Stimulated activated CD4-positive, alpha-beta T cell treated with anti-CD3 and anti-CD28 coated beads, Interleukin-12 subunit alpha, Interleukin-12 subunit beta, amount 100 ng/mL, for 24 hours (primary cell): ENCODE measurements at regions not wholly inside any gene's neighbourhood (a gene's known extent, or its start where the extent isn't known, plus 50 kb on each side); places are given as distances from the start of the nearest gene placed in this dataset.
"Not testable (repeated sequence)": the region's sequence is repeated elsewhere in the genome, so short reads cannot be mapped to it uniquely, and the experiment has no call there.

Experiments used
- DNase-seq, 2 experiments: peaks; one replicate each; pipeline ENCODE4 v3.0.0-alpha.2; 2020; ENCODE audit warnings: low read depth in 2 of 2

DNA sequence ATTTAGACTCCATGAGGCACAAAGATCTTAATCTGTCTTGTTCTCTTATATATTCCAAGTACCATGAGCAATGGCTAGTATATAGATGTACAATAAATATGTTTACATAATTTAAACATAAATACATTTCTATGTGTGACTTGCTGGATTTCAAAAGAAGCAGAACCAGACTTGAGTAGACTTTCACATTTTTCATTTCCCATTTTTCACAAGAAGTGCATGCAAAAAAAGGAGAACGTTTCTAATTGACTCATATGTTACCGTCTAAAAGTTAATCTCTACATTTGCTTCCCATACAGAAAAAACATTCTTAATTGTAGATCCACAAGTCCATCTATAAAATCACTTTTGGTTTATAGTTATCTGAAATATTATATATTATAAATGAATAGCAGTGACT is 256.5 kb upstream of the USP15 start:
- no peak for DNase-seq

GRCh38 chr12:62005615-62006014 is 254.6 kb upstream of the USP15 start:
- no peak for DNase-seq

DNA sequence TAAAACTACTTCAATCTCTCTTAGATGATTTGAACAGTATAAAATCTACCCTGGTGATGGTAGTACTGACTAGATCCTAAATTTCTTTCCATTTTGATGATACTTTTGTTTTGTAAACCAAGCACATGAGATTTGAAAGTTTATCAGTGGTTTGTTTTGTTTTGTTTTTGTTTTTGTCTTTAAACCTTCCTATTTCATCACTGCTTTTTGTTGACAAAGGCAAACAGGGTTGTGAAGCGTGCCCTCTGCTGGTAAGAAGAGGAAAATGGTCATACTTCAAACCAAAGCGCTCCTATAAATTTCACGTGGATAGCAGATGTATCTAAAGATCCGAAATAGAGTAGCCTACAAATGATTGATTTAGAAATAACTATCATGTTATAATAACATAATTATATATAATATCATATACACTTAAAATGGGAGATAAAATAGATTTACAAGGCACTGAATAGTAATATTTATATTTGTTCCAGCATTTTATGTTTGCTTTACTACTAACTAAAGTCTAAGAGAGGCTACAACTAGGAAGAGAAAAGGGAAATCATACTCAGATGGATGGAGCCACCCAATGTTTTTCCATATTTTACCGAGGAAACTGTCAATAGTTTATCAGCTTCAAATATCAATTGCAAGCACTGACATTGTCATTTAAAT is 254.0 kb upstream of the USP15 start:
- DNase-seq: no peak

DNA sequence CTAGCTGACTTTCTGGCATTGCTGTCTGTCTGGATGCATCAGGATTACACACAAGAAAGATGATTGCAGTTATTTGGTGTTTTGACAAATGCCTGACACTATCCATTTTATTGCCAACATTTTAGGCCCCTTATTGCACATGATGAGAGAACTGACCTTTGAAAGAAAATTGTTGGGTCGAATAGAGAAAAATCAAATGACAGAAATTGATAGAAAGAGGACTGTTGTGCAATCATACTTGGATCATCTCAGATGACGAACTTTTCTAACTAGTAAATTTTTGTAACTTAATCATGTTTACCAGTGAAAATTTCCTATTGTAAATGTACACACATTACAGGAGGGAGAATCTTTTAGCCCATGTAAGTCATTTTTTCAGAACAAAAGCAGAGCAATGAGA is 251.5 kb upstream of the USP15 start:
- no peak for DNase-seq

- DNase-seq: no peak
Measured at GRCh38 chr12:62009445-62009844, 250.8 kb upstream of the USP15 start.

DNA sequence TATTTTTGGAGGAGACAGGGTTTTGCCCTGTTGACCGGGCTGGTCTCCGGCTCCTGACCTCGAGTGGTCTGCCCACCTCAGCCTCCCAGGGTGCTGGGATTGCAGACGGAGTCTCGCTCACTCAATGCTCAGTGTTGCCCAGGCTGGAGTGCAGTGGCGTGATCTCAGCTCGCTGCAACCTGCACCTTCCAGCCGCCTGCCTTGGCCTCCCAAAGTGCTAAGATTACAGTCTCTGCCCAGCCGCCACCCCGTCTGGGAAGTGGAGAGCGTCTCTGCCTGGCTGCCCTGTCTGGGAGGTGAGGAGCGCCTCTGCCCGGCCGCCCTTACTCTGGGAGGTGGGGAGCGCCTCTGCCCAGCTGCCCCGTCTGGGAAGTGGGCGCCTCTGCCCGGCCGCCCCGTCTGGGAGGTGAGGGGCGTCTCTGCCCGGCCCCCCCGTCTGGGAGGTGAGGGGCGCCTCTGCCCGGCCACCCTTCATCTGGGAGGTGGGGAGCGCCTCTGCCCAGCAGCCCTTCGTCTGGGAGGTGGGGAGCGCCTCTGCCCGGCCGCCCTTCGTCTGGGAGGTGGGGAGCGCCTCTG is 249.8 kb upstream of the USP15 start:
- DNase-seq: not testable (repeated sequence)

- DNase-seq: not testable (repeated sequence)
Measured at GRCh38 chr12:62010973-62011372, 249.2 kb upstream of the USP15 start.

- no peak for DNase-seq
Measured at GRCh38 chr12:62014330-62014729, 245.9 kb upstream of the USP15 start.

- no peak for DNase-seq
Measured at GRCh38 chr12:62016021-62016420, 244.2 kb upstream of the USP15 start.

- DNase-seq: no peak
Measured at GRCh38 chr12:62021808-62022207, 238.4 kb upstream of the USP15 start.

- DNase-seq: no peak
Measured at GRCh38 chr12:62028536-62028935, 231.7 kb upstream of the USP15 start.

DNA sequence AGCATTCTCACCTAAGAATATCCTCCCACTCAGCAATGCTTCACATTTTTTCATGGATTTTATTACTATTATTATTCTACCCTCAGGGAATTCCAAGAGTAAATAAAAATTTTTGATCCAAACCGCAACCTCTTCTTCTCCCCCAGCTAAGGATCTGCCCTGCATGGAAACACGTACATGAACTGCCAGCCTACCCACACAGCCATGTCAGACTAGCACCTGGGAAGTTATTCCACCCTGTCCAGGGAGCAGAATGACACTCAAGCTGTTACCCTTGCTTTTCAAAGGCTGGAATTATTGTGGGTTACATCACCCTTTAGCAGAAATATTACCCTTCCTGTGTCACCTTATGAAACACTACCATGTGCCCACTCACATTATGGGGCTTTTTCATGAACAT is 227.3 kb upstream of the USP15 start:
- no peak for DNase-seq

DNA sequence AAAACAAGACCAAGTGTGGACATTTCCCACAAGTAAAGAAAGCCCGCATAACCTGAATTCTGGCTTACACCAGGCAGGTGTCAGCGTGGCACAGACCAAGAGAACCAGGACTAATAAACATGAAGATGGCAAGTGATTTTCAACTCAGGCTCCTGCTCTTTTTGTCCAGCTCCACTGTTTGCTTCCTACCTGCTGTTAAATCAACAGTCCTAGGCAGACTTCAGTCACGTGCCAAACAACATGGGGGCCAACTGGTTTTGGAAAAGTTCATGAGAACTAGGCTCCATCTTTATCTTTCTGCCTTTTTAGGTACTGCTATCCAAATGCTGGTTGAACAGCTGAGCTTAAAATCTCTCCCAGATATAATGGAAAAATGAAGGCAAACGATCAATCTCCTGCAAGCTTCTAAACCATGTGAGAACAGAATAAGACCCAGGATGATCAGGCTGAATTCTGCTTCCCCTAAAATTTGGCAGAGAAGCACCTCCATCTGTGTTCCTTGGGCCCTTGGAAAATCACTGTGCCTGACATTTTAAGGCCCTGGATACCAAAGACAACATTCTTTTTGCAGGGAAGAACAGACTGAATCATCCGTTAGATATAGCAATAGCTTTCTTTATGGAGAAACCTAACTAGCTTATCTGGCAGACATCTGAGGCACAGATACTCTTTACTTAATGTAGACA is 215.6 kb upstream of the USP15 start:
- no peak for DNase-seq

DNA sequence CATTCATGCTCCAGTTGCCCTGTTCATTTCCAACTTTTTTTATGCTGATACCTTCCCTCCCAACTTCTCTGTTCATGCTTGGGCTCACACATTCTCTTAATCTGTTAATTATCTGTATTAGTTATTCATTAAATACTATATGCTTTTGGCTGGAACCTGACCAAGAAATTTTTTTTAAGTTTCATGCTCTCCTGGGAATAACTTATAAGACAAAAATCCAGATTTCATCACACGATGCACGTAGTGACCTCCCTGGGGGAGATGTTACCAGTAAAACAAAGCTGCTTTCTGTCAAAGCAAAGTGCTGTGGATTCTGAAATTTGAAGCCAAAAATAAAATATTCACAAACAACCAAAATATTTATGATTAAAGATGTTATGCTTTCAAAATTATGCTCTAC is 215.0 kb upstream of the USP15 start:
- DNase-seq: no peak

GRCh38 chr12:62050785-62051184 is 209.4 kb upstream of the USP15 start:
- DNase-seq: no peak

- DNase-seq: no peak
Measured at GRCh38 chr12:62069976-62070375, 190.2 kb upstream of the USP15 start.

DNA sequence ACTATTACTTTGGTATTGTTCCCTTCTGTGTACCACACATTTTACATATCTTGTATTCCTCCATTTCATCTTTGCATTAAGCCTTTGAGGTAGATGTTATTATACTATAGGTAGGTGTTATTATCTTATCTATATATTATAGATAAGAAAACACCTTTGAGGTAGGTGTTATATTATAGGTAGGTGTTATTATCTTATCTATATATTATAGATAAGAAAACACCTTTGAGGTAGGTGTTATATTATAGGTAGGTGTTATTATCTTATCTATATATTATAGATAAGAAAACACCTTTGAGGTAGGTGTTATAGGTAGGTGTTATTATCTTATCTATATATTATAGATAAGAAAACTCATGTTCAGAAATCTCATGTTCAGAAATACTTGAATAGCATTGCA is 187.0 kb upstream of the USP15 start:
- DNase-seq: not testable (repeated sequence)

DNA sequence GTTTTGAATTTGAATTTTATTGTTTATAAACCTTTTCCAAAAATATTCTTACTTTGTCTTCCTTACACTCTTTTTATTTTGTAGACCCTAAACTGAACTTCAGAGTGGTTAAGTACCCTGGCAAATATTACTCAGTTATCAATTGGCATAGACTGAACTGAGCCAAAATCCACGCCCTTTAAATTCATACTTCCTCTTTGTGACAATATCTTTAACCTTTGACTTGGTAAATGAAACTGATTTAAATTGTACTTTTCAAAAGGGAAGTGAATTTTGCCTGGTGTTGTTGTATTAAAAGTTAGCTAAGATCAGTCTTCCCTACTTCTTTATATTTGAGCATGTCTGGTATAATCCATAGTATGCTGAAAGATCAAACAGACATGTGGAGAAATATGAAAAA is 184.3 kb upstream of the USP15 start:
- no peak for DNase-seq

DNA sequence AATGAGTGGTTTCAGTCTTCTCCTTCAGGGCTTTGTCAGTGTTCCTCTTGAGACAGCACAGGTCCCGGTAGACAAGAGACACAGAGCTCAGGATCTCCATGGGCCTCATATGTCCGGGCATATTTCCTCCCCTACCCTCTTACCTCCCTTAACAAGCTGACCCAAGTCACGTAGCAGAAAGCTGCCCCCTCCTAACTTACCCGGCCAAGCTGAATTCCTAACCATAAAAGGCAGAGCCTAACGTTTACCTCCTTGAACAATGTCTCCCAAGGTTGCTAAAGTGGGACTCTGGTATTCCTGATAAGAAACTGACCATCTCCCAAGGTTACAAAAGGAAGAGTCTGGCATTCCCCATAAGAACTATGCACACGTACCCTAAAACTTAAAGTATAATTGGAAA is 182.2 kb upstream of the USP15 start:
- no peak for DNase-seq

- DNase-seq: no peak
Measured at GRCh38 chr12:62082448-62082847, 177.8 kb upstream of the USP15 start.

- DNase-seq: no peak
Measured at GRCh38 chr12:62098132-62098531, 162.1 kb upstream of the USP15 start.

- DNase-seq: no peak
Measured at GRCh38 chr12:62103748-62104147, 156.5 kb upstream of the USP15 start.

GRCh38 chr12:62106547-62107185 is 153.5 kb upstream of the USP15 start:
- DNase-seq: no peak
